ENCODE measurements at regions not wholly inside any gene's neighbourhood (a gene's known extent, or its start where the extent isn't known, plus 50 kb on each side); places are given as distances from the start of the nearest gene placed in this dataset.

GRCh38 chr11:134794192-134794591, 382.1 kb upstream of the B3GAT1 start:
- Histone ChIP-seq H3K4me1 (no peaks in the 10 kb centered on the region), H3K9me3 (no peaks in the 10 kb centered on the region), H3K4me3 (no peak overlapping the region), H3K27me3 (no peaks in the 10 kb centered on the region), H3K27ac (no peak overlapping the region), H3K36me3 (no peaks in the 10 kb centered on the region)
- DNase-seq (peak in 1 of 2 donors; percentile 14), ATAC-seq (ENCODE audit: low FRiP score in 2 of 2) (no peak)
- 78 to 80% methylated on average over 8 to 9 of the region's 9 CpGs for WGBS, 2 donors
- TF ChIP-seq POLR2A (IDR thresholded peaks at IDR 0.05) = no peak
- TF ChIP-seq, protein P1, sequence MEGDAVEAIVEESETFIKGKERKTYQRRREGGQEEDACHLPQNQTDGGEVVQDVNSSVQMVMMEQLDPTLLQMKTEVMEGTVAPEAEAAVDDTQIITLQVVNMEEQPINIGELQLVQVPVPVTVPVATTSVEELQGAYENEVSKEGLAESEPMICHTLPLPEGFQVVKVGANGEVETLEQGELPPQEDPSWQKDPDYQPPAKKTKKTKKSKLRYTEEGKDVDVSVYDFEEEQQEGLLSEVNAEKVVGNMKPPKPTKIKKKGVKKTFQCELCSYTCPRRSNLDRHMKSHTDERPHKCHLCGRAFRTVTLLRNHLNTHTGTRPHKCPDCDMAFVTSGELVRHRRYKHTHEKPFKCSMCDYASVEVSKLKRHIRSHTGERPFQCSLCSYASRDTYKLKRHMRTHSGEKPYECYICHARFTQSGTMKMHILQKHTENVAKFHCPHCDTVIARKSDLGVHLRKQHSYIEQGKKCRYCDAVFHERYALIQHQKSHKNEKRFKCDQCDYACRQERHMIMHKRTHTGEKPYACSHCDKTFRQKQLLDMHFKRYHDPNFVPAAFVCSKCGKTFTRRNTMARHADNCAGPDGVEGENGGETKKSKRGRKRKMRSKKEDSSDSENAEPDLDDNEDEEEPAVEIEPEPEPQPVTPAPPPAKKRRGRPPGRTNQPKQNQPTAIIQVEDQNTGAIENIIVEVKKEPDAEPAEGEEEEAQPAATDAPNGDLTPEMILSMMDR (IDR thresholded peaks at IDR 0.05) = no peak
- no peak for TF ChIP-seq EP300 (IDR thresholded peaks at IDR 0.05)
- no peak for TF ChIP-seq POLR2AphosphoS5 (IDR thresholded peaks at IDR 0.05)

GRCh38 chr11:134792677-134793076, 380.6 kb upstream of the B3GAT1 start:
- H3K27me3 ChIP-seq = no peaks in the 10 kb centered on the region
- H3K4me3 ChIP-seq = no peak overlapping the region
- 72 to 84% methylated on average over 5 of the region's 5 CpGs for WGBS, 2 donors
- no peak for TF ChIP-seq EP300 (IDR thresholded peaks at IDR 0.05)
- TF ChIP-seq POLR2AphosphoS5 (IDR thresholded peaks at IDR 0.05) = no peak
- TF ChIP-seq POLR2A (IDR thresholded peaks at IDR 0.05) = no peak
- TF ChIP-seq, protein P1 (IDR thresholded peaks at IDR 0.05) = no peak
- ATAC-seq (ENCODE audit: low FRiP score in 2 of 2) (no peak), DNase-seq (no peak)
- no peaks in the 10 kb centered on the region for H3K4me1 ChIP-seq
- no peaks in the 10 kb centered on the region for H3K36me3 ChIP-seq
- H3K27ac ChIP-seq = no peak overlapping the region
- H3K9me3 ChIP-seq = no peaks in the 10 kb centered on the region

GRCh38 chr11:134792044-134792443, 380.0 kb upstream of the B3GAT1 start:
- no peak for TF ChIP-seq POLR2A (IDR thresholded peaks at IDR 0.05)
- TF ChIP-seq POLR2AphosphoS5 (IDR thresholded peaks at IDR 0.05) = no peak
- TF ChIP-seq EP300 (IDR thresholded peaks at IDR 0.05) = no peak
- TF ChIP-seq, protein P1 (IDR thresholded peaks at IDR 0.05) = no peak
- no peaks in the 10 kb centered on the region for H3K9me3 ChIP-seq
- no peak overlapping the region for H3K4me3 ChIP-seq
- H3K36me3 ChIP-seq = no peaks in the 10 kb centered on the region
- no peak overlapping the region for H3K27ac ChIP-seq
- no peaks in the 10 kb centered on the region for H3K27me3 ChIP-seq
- 72 to 80% methylated on average over 5 to 7 of the region's 7 CpGs for WGBS, 2 donors
- ATAC-seq (ENCODE audit: low FRiP score in 2 of 2) = peak in 1 of 2 donors; percentile 20
- no peaks in the 10 kb centered on the region for H3K4me1 ChIP-seq
- DNase-seq = no peak

GRCh38 chr11:134791102-134791501, 379.1 kb upstream of the B3GAT1 start:
- Histone ChIP-seq H3K9me3 (no peaks in the 10 kb centered on the region), H3K4me1 (no peaks in the 10 kb centered on the region), H3K36me3 (no peaks in the 10 kb centered on the region), H3K27ac (no peak overlapping the region), H3K27me3 (no peaks in the 10 kb centered on the region), H3K4me3 (no peak overlapping the region)
- TF ChIP-seq POLR2A (IDR thresholded peaks at IDR 0.05) (no peak), POLR2AphosphoS5 (IDR thresholded peaks at IDR 0.05) (no peak), EP300 (IDR thresholded peaks at IDR 0.05) (no peak)
- TF ChIP-seq, protein P1 (IDR thresholded peaks at IDR 0.05) = no peak
- ATAC-seq (ENCODE audit: low FRiP score in 2 of 2) (no peak), DNase-seq (no peak)
- 49 to 65% methylated on average over 2 of the region's 2 CpGs for WGBS, 2 donors

- no peak for TF ChIP-seq POLR2A (IDR thresholded peaks at IDR 0.05)
- no peak for TF ChIP-seq EP300 (IDR thresholded peaks at IDR 0.05)
- TF ChIP-seq POLR2AphosphoS5 (IDR thresholded peaks at IDR 0.05) = no peak
- TF ChIP-seq, protein P1 (IDR thresholded peaks at IDR 0.05) = no peak
- DNase-seq (no peak), ATAC-seq (ENCODE audit: low FRiP score in 2 of 2) (no peak)
- no peaks in the 10 kb centered on the region for H3K27me3 ChIP-seq
- H3K27ac ChIP-seq = no peak overlapping the region
- no peak overlapping the region for H3K4me3 ChIP-seq
- 85 to 92% methylated on average over 6 to 10 of the region's 10 CpGs for WGBS, 2 donors
- H3K9me3 ChIP-seq = no peaks in the 10 kb centered on the region
- no peaks in the 10 kb centered on the region for H3K36me3 ChIP-seq
- H3K4me1 ChIP-seq = no peaks in the 10 kb centered on the region
These were observed 377.1 kb upstream of the B3GAT1 start for GRCh38 chr11:134789104-134789503.
